ENCODE measurements at regions not wholly inside any gene's neighbourhood (a gene's known extent, or its start where the extent isn't known, plus 50 kb on each side); places are given as distances from the start of the nearest gene placed in this dataset.
"Not testable (repeated sequence)": the region's sequence is repeated elsewhere in the genome, so short reads cannot be mapped to it uniquely, and the experiment has no call there.

DNA sequence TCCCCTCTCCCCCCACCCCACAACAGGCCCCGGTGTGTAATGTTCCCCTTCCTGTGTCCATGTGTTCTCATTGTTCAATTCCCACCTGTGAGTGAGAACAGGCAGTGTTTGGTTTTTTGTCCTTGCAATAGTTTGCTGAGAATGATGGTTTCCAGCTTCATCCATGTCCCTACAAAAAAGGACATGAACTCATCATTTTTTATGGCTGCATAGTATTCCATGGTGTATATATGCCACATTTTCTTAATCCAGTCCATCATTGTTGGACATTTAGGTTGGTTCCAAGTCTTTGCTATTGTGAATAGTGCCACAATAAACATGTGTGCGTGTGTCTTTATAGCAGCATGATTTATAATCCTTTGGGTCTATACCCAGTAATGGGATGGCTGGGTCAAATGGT lies 176.4 kb upstream of the C1GALT1 start:
- TF ChIP-seq, protein P1, sequence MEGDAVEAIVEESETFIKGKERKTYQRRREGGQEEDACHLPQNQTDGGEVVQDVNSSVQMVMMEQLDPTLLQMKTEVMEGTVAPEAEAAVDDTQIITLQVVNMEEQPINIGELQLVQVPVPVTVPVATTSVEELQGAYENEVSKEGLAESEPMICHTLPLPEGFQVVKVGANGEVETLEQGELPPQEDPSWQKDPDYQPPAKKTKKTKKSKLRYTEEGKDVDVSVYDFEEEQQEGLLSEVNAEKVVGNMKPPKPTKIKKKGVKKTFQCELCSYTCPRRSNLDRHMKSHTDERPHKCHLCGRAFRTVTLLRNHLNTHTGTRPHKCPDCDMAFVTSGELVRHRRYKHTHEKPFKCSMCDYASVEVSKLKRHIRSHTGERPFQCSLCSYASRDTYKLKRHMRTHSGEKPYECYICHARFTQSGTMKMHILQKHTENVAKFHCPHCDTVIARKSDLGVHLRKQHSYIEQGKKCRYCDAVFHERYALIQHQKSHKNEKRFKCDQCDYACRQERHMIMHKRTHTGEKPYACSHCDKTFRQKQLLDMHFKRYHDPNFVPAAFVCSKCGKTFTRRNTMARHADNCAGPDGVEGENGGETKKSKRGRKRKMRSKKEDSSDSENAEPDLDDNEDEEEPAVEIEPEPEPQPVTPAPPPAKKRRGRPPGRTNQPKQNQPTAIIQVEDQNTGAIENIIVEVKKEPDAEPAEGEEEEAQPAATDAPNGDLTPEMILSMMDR (conservative IDR thresholded peaks at IDR 0.05) = not testable (repeated sequence)
- TF ChIP-seq ZFX (IDR thresholded peaks at IDR 0.05) = not testable (repeated sequence)
